RPMI7951 (cell line): ENCODE measurements at regions not wholly inside any gene's neighbourhood (a gene's known extent, or its start where the extent isn't known, plus 50 kb on each side); places are given as distances from the start of the nearest gene placed in this dataset.
"Not testable (repeated sequence)": the region's sequence is repeated elsewhere in the genome, so short reads cannot be mapped to it uniquely, and the experiment has no call there.

Experiments used
- DNase-seq: peaks from one replicate; pipeline ENCODE4 v3.0.0-alpha.2; 2012; ENCODE audit warnings: low read depth

DNA sequence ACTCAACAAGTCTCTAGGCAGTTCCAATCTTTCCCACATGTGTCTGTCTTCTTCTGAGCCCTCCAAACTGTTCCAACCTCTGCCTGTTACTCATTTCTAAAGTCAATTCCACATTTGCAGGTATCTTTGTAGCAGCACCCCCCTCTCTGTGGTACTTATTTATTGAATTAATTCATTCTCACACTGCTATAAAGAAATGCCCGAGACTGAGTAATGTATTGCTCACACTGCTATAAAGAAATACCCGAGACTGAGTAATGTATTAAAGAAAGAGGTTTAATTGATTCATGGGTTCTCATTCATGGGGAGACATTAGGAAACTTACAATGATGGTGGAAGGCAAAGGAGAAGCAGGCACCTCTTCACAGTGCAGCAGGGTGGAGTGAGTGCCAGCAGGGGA, 1413.8 kb downstream of the SI start:
- no peak for DNase-seq

DNA sequence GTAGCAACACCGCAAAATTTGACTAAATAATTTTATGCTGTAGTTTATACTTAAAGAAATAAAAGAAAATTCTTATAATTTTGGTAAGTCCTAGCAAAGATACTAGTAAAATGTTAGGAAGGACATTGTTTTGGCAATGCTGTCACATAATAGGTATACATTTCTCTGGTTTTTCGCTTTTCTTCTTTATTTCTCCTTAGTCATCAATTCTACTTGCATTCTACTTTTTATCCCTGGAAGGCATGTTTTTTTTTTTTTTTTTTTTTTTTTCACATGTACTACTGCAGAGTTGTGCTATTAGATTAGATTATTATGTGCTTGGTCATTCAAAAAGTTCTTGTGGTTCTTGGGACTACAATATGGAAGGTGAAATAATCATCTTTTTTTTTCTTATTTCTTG, 1421.2 kb downstream of the SI start:
- no peak for DNase-seq

DNA sequence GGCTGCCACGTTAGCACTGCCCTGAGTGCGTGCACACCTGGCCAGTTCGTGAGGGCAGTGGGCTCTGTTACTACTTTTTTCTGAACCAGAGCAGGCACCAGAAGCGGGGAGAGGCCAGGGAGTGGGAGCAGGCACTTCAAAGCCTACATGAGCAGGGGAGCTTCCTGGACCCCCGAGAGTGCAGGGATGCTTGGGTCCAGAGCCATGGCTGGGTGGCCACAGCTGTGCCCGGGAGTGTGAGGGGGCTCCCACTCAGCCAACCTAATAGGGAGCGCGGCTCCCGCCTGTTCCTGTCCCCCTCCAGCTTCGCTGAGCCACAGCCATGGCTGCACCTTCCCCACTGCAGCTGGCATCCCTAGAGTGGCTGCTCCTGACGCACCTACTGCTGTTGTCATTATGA, 1423.3 kb downstream of the SI start:
- no peak for DNase-seq

DNA sequence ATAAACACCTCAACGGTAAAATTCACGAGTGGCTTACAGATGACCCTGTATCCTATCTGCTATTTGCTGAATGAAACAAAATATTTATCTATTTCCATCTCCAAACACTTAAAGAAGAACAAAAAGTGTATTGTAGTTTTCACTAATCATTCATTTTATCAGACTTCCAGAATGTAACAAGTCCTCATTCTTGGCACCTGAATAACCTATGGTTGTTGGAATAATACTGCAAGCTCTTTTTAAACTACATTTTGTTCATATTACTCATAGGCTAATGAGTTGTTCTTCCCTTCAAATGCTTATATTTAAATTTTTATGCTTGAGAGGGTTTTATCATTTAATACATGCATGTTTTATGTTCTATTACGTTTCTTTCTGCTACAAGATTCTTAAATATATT, 1434.1 kb downstream of the SI start:
- no peak for DNase-seq

DNA sequence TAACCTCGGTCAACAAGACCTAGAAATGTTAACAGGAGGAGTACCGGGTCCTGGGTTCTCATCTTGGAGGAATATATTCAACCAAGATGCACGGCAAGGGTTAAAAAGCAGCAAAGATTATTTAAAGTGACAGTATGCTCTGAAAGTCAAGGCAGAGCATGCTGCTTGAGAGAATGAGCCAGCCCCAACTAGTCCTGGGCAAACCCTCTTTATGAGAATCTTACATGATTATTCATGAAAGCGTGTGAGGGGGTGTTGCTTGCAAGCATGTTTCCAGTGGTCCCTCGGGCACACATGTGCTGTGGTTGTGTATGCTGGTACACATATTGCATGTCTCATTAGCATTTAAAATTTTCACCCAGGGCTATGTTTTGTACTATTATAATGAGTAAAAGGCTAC, 1445.6 kb downstream of the SI start:
- DNase-seq: no peak

DNA sequence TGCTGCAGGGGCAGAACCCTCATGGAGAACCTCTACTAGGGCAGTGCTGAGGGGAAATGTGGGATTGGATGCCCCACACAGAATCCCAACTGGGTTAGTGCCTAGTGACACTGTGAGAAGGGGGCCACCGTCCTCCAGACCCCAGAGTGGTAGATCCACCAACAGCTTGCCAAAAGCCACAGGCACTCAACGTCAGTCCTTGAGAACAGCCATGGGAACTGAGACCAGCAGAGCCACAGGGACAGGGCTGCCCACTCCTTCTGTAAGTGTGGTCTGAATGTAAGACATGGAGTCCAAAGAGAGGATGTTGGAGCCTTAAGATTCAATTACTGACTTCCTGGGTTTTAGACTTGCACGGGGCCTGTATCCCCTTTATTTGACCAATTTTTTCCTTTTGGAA, 1451.5 kb downstream of the SI start:
- no peak for DNase-seq

DNA sequence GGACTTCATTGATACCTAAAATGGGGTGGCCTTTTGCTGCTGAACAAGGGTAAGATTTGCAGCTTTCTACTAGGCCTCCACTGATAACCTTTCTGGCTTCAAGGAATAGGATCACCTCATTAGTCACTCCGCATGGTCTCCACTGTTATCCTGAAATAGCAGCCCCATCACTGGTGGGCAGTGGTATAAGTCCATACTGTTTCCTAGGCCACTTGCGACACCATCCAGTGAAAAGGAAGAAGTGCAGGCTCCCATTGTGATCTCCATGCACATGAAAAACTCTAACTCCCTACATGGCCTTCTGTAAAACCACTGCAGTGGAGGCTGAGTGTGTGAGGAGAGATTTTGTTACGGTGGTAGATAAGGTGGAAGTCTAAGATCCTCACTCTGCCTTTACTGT, 1455.9 kb downstream of the SI start:
- no peak for DNase-seq

DNA sequence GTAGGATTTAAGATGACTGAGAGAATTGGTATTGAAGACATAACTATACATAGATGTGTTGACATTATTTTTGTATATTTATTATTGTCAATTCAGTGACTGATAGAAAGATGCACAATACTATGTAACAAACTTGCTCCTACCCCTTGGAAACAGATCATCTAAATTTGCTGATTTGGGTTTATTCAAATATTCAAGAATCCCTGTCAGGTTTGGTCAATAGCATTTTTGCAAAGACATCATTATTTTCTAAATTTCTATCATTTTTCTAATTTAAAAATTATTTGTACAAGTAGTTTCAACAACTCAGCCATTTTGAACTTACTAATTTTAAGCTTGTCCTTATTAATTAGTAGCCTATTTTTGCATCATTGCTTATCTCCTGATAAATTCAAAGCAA, 1463.4 kb downstream of the SI start:
- DNase-seq: no peak

DNA sequence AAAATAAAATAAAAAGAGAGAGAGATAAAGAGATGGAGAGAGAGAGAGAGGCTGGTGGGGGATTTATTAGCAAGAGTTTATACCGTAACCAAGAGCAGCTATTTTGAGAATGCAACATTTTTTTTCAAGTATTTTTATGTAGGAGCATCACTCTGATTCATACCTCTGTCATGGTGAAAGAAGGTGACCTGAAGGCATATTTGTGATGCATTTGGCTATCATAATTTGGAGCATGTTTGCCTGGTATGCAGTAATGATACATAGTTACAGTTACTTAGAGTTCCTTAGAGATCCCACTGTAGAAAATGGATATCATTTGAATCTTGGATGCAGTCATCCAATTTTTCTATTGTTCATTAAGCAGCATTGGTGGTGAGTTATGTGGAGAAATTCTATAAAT, 1472.4 kb downstream of the SI start:
- no peak for DNase-seq

DNA sequence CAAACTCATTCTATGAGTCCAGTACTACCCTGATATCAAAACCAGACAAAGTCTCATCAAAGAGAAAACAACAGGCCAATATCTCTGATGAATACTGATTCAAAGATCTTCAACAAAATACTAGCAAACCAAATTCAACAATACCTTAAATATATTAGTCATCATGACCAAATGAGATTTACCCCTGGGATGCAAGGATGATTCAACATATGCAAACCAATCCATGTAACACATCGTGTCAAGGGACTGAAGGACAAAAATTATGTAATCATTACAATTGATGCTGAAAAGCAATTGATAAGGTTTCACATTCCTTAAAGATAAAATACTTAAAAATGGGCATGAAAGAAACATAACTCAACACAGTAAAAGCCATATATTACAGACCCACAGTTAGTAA, 1476.9 kb downstream of the SI start:
- DNase-seq: no peak

DNA sequence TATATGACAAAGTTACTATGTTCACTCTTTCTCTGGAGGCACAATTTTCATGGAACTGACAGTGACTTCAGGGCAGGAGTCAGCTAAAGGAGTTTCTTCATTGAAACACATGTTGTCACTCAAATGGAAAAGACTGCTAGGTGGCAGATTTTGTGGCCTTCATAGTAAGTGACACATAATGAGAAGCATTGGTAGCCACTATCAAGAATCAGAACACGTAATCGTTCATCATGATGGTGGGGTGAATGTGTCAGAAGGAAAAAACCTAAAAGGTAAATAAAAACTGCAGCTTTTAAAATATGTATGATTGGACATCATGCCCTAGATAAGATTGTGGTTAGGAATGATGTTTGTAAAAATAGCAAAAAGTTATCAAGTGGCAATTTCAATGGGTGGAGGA, 1491.0 kb downstream of the SI start:
- no peak for DNase-seq

DNA sequence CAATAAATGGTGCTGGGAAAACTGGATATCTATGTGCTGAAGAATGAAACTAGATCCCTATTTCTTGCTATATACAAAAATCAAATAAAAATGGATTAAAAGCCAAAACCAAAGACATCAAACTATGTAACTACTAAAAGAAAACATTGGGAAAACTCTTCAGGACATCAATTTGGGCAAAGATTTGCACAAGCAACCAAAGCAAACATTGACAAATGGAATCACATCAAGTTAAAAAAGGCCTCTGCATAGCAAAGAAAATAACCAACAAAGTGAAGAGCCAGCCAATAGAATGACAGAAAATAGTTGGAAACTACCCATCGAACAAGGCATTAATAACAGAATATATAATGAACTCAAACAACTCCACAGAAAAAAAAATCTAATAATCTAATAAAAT, 1495.3 kb downstream of the SI start:
- DNase-seq: no peak

DNA sequence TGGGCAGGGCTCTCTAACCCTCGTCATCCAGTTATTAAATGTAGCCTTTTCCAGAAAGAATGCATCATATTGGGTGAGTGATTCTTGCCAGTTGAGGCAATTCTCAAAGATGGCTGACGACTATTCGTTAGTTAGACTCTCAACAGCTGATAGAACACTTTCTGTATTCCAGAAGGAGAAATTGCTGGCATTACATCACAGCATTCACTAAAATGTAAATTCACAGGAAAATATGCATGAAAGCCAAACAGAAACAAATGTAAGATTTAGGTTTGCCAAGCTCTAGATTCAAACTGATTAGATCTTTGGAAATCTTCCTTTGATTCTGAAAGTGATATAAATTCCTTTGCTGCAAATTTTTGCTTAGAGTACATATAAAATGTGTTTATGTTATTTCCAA, 1501.0 kb downstream of the SI start:
- DNase-seq: no peak

DNA sequence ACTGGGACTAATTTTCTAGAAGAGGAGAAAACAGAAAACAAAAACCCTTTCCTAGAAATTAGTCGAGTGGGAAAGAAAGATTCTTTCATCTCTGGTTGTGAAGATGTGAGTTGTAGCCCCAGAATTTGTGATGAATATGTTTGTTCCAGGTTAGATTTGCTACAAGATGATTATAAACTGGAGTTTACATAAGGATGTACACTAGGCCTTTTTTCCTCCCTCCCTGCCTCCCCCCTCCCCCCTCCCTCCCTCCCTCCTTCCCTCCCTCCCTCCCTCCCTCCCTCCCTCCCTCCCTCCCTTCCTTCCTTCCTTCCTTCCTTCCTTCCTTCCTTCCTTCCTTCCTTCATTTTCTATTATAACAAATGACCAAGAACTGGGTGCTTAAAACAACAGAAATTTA, 1502.0 kb downstream of the SI start:
- DNase-seq: no peak

DNA sequence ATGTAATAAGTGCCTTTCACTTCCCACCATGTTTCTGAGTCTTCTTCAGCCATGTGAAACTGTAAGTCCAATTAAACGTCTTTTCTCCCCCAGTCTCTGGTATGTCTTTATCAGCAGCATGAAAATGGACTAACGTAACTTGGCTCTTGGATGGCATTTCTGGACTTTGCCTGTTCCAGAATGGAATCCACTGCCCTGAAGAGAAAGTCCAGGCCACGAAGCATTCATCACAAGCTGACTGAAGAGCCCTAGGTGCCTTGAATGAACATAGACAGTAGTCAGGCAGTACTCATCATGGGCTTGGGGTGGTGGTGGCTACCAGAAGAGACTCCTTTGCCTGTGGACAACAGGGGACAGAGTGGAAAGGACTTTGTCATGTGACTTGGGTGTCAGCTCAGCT, 1505.0 kb downstream of the SI start:
- no peak for DNase-seq

DNA sequence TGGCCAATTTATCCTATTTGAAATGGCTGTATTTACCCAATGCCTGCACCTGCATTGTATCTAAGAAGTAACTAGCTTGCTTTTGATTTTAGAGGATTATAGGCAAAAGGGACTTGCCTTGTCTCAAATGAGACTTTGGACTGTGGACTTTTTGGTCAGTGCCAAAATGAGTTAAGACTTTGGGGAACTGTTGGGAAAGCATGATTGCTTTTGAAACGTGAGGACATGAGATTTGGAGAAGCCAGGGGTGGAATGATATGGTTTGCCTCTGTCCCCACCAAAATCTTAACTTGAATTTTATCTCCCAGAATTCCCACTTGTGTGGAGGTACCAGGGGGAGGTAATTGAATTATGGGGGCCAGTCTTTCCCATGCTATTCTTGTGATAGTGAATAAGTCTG, 1505.4 kb downstream of the SI start:
- DNase-seq: no peak

DNA sequence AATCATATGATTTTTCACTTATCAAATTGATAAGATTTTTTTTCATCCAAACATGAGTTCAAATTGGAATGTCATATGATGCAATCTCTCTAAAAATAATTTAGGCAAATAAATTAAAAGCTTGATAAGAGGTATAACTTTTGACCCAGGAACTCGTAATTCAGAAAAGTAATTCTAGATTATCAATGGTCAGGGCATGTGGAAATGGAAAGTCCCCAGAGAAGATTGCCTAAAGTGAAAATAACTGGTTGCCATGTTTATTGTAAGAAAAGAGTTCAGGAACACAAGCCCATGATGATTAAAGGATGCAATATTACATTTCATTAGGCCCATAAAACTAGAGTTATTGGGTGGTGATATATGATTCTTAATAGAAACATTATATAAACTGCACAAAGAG, 1514.8 kb downstream of the SI start:
- no peak for DNase-seq

DNA sequence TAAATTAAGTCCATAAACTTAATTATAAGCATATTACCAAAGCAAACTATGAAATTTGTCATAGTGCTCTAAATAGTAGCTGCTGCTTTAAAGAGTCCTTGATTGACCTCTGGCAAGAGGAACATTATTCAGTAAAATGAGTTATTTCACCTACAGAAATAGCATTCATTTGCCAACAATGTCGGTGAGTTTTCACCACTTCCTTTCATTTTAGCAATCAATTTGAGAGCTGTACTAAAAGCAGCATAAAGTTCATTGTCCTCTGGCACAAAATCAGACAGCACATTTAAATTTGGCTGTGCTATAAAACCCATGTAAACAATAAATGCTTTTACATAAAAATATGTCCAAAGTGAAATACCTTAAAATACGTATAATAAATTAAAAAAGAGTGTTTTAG, 1515.7 kb downstream of the SI start:
- no peak for DNase-seq

DNA sequence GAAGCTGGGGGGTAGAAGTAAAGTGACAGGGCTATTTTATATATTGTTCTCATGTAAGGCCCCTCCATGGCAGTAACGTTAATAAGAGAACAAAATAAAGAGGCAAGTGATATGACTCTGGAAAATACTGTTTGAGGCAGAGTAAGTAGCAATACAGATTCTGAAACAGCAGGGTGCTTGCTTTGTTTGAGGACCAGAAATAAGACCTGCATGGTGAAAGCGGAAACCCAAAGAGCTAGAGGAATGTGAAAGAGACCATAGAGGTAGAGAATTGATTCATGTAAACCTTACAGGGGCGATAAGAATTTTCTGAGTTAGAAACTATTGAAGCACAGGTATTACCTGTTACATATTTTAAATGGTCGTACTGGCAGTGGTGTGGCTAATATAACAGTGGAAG, 1517.1 kb downstream of the SI start:
- no peak for DNase-seq

DNA sequence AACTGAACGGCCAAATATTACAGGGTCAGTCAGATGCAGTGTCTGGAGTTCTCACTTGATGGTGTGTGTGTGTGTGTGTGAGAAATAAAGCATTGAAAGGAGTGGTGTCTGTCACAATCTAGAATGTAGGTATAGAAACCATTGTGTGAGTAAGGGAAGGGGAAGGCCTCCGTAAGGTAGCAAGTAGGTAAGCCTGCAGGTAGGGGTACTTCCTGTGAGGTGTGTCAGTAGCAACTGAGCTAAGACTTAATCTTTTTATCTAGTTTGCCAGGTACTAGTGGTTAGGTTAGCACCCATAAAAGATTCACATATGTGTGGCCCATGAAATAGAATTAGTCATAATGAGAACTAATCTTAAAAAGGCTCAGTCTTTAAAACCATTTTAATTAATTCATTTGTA, 1517.8 kb downstream of the SI start:
- DNase-seq: no peak

DNA sequence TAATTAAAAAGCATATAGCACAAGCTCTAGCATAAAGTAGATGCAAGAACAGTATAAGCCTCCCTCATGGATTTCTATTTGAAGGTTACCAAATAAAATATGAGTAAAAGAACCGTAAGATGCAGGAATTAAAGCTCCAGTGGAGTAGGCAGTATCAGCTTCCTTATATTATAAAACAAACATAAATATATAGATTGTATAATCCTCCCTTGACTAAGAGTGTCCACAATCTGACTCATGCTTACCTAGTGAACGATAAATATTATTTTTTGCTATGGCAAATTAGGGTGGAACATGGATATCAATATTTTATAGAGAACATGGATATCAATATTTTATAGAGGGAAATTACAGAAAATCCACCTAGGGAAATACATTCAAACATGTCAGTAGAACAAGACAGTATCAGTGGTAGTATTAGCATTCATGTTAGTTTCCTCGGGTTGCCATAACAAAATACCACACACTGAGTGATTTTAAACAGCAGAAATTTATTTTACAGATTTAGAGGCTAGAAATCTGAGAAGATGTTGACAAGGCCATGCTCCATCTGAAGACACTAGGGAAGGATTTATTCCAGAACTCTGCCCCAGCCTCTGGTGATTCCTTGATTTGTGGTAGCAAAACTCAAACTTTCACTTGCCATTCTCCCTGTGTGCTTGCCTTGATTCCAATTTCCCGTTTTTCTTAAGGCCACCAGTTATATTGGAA, 1521.3 kb downstream of the SI start:
- DNase-seq: no peak

DNA sequence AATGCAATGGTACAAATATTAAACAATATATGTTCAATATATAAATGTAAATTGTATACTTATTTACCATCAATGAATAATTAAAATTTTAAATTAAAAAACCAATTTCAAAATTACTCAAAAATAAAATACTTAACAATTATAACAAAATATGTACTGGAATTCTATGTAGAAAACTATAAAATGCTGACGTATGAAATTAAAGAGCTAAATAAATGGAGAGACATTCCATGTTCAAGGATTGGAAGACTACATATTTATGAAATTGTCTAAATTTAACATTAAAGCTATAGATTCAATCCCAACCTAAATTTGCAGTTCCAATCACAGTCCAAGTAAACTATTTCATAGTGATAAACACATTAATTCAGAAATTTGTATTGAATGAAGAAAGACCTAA, 1522.4 kb downstream of the SI start:
- DNase-seq: no peak

DNA sequence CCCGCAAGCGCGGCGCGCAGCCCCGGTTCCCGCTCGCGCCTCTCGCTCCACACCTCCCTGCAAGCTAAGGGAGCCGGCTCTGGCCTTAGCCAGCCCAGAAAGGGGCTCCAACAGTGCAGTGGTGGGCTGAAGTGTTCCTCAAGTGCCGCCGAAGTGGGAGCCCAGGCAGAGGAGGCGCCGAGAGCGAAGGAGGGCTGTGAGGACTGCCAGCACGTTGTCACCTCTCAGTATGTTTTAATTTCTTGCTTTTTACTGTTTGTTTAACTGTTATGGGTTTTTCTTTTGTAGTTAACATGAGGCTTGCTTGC, 1525.7 kb downstream of the SI start:
- no peak for DNase-seq

DNA sequence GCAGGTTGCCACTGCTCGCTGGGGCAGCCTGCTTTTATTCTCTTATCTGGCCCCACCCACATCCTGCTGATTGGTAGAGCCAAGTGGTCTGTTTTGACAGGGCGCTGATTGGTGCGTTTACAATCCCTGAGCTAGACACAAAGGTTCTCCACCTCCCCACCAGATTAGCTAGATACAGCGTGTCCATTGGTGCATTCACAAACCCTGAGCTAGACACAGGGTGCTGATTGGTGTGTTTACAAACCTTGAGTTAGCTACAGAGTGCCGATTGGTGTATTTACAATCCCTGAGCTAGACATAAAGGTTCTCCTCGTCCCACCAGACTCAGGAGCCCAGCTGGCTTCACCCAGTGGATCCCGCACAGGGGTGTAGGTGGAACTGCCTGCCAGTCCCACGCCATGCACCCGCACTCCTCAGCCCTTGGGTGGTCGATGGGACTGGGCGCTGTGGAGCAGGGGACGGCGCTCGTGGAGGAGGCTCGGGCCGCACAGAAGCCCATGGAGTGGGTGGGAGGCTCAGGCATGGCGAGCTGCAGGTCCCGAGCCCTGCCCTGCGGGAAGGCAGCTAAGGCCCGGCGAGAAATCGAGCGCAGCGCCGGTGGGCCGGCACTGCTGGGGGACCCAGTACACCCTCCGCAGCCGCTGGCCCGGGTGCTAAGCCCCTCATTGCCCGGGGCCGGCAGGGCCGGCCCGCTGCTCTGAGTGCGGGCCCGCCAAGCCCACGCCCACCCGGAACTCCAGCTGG, 1526.2 kb downstream of the SI start:
- not testable (repeated sequence) for DNase-seq
